ENCODE measurements at regions not wholly inside any gene's neighbourhood (a gene's known extent, or its start where the extent isn't known, plus 50 kb on each side); places are given as distances from the start of the nearest gene placed in this dataset.
A peak's percentile ranks its signal among the peaks of the same experiment; 100 is the strongest.

GRCh38 chr2:160918258-160918657 is 242.0 kb upstream of the TANK start (continued):
- TF ChIP-seq MAZ (IDR thresholded peaks at IDR 0.05; ENCODE audit: borderline replicate concordance, low read depth, low read length) (no peak), KDM1A (IDR thresholded peaks at IDR 0.05; ENCODE audit: low read depth) (no peak)

- POLR2A ChIA-PET = interaction anchor here (0.5 kb wide), 1 partner anchor 385 kb away, joined by 3 read pairs; no protein-coding TSS in a partner anchor
- 19% methylated on average over 4 of the region's 4 CpGs for WGBS (ENCODE audit: missing lambda C conversion rate)
- DNase-seq (ENCODE audit: low read depth in 1 of 2, low spot score in 1 of 2) = peak; percentile 20 to 60
- TF ChIP-seq MAZ (IDR thresholded peaks at IDR 0.05; ENCODE audit: borderline replicate concordance, low read depth, low read length) = no peak
- no peak for TF ChIP-seq MAX (IDR thresholded peaks at IDR 0.05)
- peak; percentile 73 to 79 for TF ChIP-seq RAD21 (conservative IDR thresholded peaks at IDR 0.05 in 1 of 2, IDR thresholded peaks at IDR 0.05 in 1 of 2)
- TF ChIP-seq SMC3 (IDR thresholded peaks at IDR 0.05) = peak; percentile 64; the same call in 2 of the 3 replicates
- no peak for TF ChIP-seq EHF (CRISPR knock-in tag; IDR thresholded peaks at IDR 0.05)
- TF ChIP-seq, protein P1, sequence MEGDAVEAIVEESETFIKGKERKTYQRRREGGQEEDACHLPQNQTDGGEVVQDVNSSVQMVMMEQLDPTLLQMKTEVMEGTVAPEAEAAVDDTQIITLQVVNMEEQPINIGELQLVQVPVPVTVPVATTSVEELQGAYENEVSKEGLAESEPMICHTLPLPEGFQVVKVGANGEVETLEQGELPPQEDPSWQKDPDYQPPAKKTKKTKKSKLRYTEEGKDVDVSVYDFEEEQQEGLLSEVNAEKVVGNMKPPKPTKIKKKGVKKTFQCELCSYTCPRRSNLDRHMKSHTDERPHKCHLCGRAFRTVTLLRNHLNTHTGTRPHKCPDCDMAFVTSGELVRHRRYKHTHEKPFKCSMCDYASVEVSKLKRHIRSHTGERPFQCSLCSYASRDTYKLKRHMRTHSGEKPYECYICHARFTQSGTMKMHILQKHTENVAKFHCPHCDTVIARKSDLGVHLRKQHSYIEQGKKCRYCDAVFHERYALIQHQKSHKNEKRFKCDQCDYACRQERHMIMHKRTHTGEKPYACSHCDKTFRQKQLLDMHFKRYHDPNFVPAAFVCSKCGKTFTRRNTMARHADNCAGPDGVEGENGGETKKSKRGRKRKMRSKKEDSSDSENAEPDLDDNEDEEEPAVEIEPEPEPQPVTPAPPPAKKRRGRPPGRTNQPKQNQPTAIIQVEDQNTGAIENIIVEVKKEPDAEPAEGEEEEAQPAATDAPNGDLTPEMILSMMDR (IDR thresholded peaks at IDR 0.05) = peak; percentile 48
- TF ChIP-seq, protein P2, sequence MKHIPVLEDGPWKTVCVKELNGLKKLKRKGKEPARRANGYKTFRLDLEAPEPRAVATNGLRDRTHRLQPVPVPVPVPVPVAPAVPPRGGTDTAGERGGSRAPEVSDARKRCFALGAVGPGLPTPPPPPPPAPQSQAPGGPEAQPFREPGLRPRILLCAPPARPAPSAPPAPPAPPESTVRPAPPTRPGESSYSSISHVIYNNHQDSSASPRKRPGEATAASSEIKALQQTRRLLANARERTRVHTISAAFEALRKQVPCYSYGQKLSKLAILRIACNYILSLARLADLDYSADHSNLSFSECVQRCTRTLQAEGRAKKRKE (CRISPR knock-in tag; IDR thresholded peaks at IDR 0.05; ENCODE audit: low read depth) = no peak
- H3K4me2 ChIP-seq = no peak overlapping the region
- H3K27ac ChIP-seq = no peak overlapping the region
- CTCF ChIA-PET = no interaction called here
- H3K9me3 ChIP-seq = no peaks in the 10 kb centered on the region
- H3K4me3 ChIP-seq = no peak overlapping the region
- ATAC-seq = peak in 1 of 2 experiments; percentile 88; a peak in 3 of 6 replicates
- FAIRE-seq = no peak
- H3K4me1 ChIP-seq = peaks cover 15% of the 10 kb centered on the region; the same call in 2 of the 3 replicates
These were observed 241.2 kb upstream of the TANK start for GRCh38 chr2:160918906-160919503.

DNA sequence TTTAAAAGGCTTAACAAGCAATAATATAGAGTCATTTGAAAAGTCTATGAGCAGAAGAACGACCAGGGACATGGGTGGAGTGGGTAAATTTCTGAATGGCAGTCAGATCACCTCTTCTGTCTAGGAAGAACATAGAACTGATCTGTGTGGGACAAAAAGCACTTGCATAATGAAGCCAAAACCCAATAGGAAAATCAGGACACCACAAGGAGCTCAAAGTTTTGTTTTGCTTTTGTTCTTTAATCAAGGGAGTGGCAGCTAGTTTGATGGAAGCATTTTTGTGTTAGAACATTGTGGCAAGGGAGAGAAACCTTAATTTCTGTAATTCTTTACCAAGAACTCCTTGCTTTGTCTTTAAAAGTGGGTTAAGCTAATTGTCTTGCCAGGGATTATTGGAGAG is 240.2 kb upstream of the TANK start:
- Histone ChIP-seq H3K4me1 (peaks cover 15% of the 10 kb centered on the region; the same call in 2 of the 3 replicates), H3K4me3 (no peak overlapping the region), H3K27ac (no peak overlapping the region), H3K9me3 (no peaks in the 10 kb centered on the region), H3K4me2 (no peak overlapping the region)
- FAIRE-seq = no peak
- no peak for TF ChIP-seq KDM1A (IDR thresholded peaks at IDR 0.05; ENCODE audit: low read depth)
- no peak for TF ChIP-seq HOXA7 (CRISPR knock-in tag; IDR thresholded peaks at IDR 0.05)
- WGBS (ENCODE audit: missing lambda C conversion rate) = 7% methylated on average over 1 of the region's 1 CpG
- CTCF ChIA-PET = no interaction called here
- ATAC-seq = no peak
- POLR2A ChIA-PET = no interaction called here
- DNase-seq (ENCODE audit: low read depth in 1 of 2, low spot score in 1 of 2) = no peak

DNA sequence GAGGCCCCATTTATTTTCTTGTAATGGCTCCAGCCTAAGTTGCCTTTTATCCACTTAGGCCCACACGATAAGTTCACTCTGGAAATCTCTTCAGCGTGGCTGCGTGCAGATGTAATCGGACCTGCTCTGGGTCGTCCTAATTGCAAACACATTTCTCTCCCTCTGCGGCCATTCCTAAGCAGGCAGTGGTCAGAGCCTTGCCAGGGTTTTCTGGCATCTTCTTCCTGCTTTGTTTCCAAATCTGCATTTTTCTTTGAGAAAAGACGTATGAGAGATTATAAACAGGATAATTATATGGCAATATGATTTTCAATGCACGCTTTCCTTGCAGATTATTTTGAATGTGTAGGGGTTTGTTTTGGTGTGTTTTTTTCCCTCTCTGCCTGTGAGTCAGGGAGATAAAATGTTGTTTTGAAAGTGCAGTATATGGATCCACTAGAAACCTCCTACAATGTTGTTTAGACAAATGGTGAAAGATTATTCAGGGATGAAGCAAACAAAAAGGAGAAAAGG is 239.4 kb upstream of the TANK start:
- TF ChIP-seq CBX2 (IDR thresholded peaks at IDR 0.05; ENCODE audit: borderline replicate concordance, low read depth) (no peak), PHF8 (IDR thresholded peaks at IDR 0.05; ENCODE audit: borderline replicate concordance, low read depth) (no peak), MYC (IDR thresholded peaks at IDR 0.05; ENCODE audit: borderline replicate concordance, low read length) (no peak), NPAS2 (CRISPR knock-in tag; IDR thresholded peaks at IDR 0.05; ENCODE audit: borderline replicate concordance) (no peak), RARB (CRISPR knock-in tag; IDR thresholded peaks at IDR 0.05) (no peak), KDM5A (IDR thresholded peaks at IDR 0.05) (no peak), NFE2L2 (conservative IDR thresholded peaks at IDR 0.05; ENCODE audit: low read length) (no peak), NR3C1 (IDR thresholded peaks at IDR 0.05) (no peak), HMGXB4 (CRISPR knock-in tag; IDR thresholded peaks at IDR 0.05; ENCODE audit: borderline replicate concordance) (no peak), EHMT2 (IDR thresholded peaks at IDR 0.05; ENCODE audit: low read depth) (no peak)
- TF ChIP-seq, protein P3, sequence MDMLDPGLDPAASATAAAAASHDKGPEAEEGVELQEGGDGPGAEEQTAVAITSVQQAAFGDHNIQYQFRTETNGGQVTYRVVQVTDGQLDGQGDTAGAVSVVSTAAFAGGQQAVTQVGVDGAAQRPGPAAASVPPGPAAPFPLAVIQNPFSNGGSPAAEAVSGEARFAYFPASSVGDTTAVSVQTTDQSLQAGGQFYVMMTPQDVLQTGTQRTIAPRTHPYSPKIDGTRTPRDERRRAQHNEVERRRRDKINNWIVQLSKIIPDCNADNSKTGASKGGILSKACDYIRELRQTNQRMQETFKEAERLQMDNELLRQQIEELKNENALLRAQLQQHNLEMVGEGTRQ (IDR thresholded peaks at IDR 0.05) = no peak
- TF ChIP-seq, protein P4, sequence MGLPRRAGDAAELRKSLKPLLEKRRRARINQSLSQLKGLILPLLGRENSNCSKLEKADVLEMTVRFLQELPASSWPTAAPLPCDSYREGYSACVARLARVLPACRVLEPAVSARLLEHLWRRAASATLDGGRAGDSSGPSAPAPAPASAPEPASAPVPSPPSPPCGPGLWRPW (IDR thresholded peaks at IDR 0.05) = no peak
- TF ChIP-seq, protein P5, sequence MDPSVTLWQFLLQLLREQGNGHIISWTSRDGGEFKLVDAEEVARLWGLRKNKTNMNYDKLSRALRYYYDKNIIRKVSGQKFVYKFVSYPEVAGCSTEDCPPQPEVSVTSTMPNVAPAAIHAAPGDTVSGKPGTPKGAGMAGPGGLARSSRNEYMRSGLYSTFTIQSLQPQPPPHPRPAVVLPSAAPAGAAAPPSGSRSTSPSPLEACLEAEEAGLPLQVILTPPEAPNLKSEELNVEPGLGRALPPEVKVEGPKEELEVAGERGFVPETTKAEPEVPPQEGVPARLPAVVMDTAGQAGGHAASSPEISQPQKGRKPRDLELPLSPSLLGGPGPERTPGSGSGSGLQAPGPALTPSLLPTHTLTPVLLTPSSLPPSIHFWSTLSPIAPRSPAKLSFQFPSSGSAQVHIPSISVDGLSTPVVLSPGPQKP (IDR thresholded peaks at IDR 0.05; ENCODE audit: low read depth, low read length) = no peak
- WGBS (ENCODE audit: missing lambda C conversion rate) = 87% methylated on average over 8 of the region's 8 CpGs
- H3K9me3 ChIP-seq = no peaks in the 10 kb centered on the region
- no peak overlapping the region for H3K4me3 ChIP-seq
- no peak for DNase-seq (ENCODE audit: low read depth in 1 of 2, low spot score in 1 of 2)
- no peak overlapping the region for H3K27ac ChIP-seq
- H3K4me1 ChIP-seq = peaks cover 15% of the 10 kb centered on the region; the same call in 2 of the 3 replicates
- ChIA-PET CTCF (interaction anchor here (0.5 kb wide), 1 partner anchor 428 kb away, joined by 3 read pairs; no protein-coding TSS in a partner anchor), POLR2A (no interaction called here)
- ATAC-seq = no peak
- FAIRE-seq = no peak
- H3K4me2 ChIP-seq = no peak overlapping the region
